ENCODE measurements at regions not wholly inside any gene's neighbourhood (a gene's known extent, or its start where the extent isn't known, plus 50 kb on each side); places are given as distances from the start of the nearest gene placed in this dataset.

DNA sequence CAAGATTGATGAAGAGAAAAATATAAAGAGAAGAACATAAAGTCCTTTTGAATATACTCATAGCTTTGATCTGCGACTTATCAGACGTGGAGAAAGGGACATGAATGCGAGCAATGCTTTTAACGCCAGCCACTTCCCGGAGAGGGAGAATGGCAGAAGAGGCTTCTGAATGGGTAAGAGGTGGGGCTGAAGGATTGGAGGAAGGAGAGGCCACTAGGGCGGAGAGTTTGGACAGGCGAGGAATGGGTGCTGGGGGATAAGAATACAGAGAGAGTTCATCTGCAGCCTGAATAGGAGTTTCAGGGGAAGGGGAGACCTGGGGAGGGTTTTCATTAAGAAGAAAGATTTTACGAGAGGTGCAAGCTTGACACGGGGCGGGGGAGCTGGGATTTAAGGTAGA, 2534.9 kb downstream of the PCDH7 start (continued):
- TF ChIP-seq, protein P1, sequence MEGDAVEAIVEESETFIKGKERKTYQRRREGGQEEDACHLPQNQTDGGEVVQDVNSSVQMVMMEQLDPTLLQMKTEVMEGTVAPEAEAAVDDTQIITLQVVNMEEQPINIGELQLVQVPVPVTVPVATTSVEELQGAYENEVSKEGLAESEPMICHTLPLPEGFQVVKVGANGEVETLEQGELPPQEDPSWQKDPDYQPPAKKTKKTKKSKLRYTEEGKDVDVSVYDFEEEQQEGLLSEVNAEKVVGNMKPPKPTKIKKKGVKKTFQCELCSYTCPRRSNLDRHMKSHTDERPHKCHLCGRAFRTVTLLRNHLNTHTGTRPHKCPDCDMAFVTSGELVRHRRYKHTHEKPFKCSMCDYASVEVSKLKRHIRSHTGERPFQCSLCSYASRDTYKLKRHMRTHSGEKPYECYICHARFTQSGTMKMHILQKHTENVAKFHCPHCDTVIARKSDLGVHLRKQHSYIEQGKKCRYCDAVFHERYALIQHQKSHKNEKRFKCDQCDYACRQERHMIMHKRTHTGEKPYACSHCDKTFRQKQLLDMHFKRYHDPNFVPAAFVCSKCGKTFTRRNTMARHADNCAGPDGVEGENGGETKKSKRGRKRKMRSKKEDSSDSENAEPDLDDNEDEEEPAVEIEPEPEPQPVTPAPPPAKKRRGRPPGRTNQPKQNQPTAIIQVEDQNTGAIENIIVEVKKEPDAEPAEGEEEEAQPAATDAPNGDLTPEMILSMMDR (IDR thresholded peaks at IDR 0.05; ENCODE audit: control extremely low read depth in 1 of 3, insufficient read depth in 1 of 3, low read depth in 1 of 3, low read length in 3 of 3), result no peak
- TF ChIP-seq RNF2 (IDR thresholded peaks at IDR 0.05; ENCODE audit: borderline replicate concordance, low read depth, low read length, missing control alignments, poor library complexity, severe bottlenecking), result no peak
